A549 (cell line): ENCODE measurements at regions not wholly inside any gene's neighbourhood (a gene's known extent, or its start where the extent isn't known, plus 50 kb on each side); places are given as distances from the start of the nearest gene placed in this dataset.

Experiments used
- ATAC-seq, 2 experiments: fragments of 200-7000 bp in 1 of 2; fragments of >200 bp in 1 of 2; cut with Nextera tagmentation in 1 of 2; cut with Tn5 transposase in 1 of 2; 3 replicates each; pipeline versions ENCODE4 v1.8.0 to v1.9.1; 2018 to 2020; ENCODE audit warnings: mild to moderate bottlenecking in 1 of 2, moderate library complexity in 1 of 2
- CTCF ChIA-PET: fragments of 300-600 bp; sonication (Branson Sonifier 250); formaldehyde crosslinking; extraction: SDS; loops from one replicate; lab custom pipeline; 2021; ENCODE audit warnings: antibody characterized with exemption, inconsistent platforms; lab: Yijun Ruan, JAX
- POLR2A ChIA-PET: fragments of 350-600 bp; formaldehyde crosslinking; extraction: SDS; loops from one replicate; lab custom pipeline; 2021; ENCODE audit warnings: antibody characterized with exemption, inconsistent platforms; lab: Yijun Ruan, JAX
- DNase-seq, 2 experiments: peaks; one replicate each; pipeline versions ENCODE4 v3.0.0 to v3.0.0-alpha.2; 2011 to 2016; ENCODE audit warnings: low read depth in 1 of 2, low spot score in 1 of 2
- FAIRE-seq: peaks from 2 replicates; lab custom pipeline; 2011; peaks lifted over from hg19 to GRCh38; lab: Jason Lieb, UNC
- H3K27ac ChIP-seq, 2 experiments: fragments of >200 bp; sonication (Bioruptor Twin); formaldehyde crosslinking; 3 replicates each; pipeline ENCODE4 v1.5.1; 2016 to 2017
- H3K4me1 ChIP-seq: fragments of >200 bp; sonication (Bioruptor Twin); formaldehyde crosslinking; 3 replicates; pipeline ENCODE4 v1.6.1; 2016
- H3K4me2 ChIP-seq: fragments of >200 bp; sonication (Bioruptor Twin); formaldehyde crosslinking; 3 replicates; pipeline ENCODE4 v1.6.1; 2016
- H3K4me3 ChIP-seq: fragments of >200 bp; sonication (Bioruptor Twin); formaldehyde crosslinking; 3 replicates; pipeline ENCODE4 v1.5.1; 2016
- H3K9me3 ChIP-seq: fragments of >200 bp; sonication (Bioruptor Twin); formaldehyde crosslinking; 3 replicates; pipeline ENCODE4 v1.6.1; 2016
- CBX8 ChIP-seq: fragments of 200-600 bp; sonication (generic); IDR thresholded peaks from 2 replicates; pipeline ENCODE4 v1.6.1; 2016
- CEBPB ChIP-seq, 2 experiments: fragments of >200 bp in 1 of 2; sonication (Bioruptor Twin) in 1 of 2; formaldehyde crosslinking in 1 of 2; IDR thresholded peaks; 2 replicates each; pipeline ENCODE4 v1.6.1; 2012 to 2016
- E2F6 ChIP-seq: IDR thresholded peaks from 2 replicates; pipeline ENCODE4 v1.6.1; 2012; ENCODE audit warnings: low read depth, borderline replicate concordance
- EHF ChIP-seq: fragments of 250-450 bp; sonication (Bioruptor Pico); IDR thresholded peaks from 2 replicates; pipeline ENCODE4 v1.5.0; 2020; ENCODE audit warnings: mild to moderate bottlenecking
- FOSB ChIP-seq: fragments of 250-450 bp; sonication (Bioruptor Pico); IDR thresholded peaks from 2 replicates; pipeline ENCODE4 v1.5.0; 2020; ENCODE audit warnings: mild to moderate bottlenecking, moderate library complexity
- FOXS1 ChIP-seq: fragments of 250-450 bp; sonication (Bioruptor Pico); IDR thresholded peaks from 2 replicates; pipeline ENCODE4 v1.5.0; 2020; ENCODE audit warnings: mild to moderate bottlenecking, moderate library complexity
- HEYL ChIP-seq: fragments of 250-450 bp; sonication (Bioruptor Pico); IDR thresholded peaks from 2 replicates; pipeline ENCODE4 v1.8.0; 2021; ENCODE audit warnings: mild to moderate bottlenecking, moderate library complexity
- HOXA7 ChIP-seq: fragments of 250-450 bp; sonication (Bioruptor Pico); IDR thresholded peaks from 2 replicates; pipeline ENCODE4 v1.5.0; 2020; ENCODE audit warnings: mild to moderate bottlenecking, moderate library complexity
- KDM1A ChIP-seq: fragments of 200-600 bp; sonication (generic); IDR thresholded peaks from 2 replicates; pipeline ENCODE4 v1.6.1; 2016; ENCODE audit warnings: low read depth, mild to moderate bottlenecking
- KDM5A ChIP-seq: fragments of 200-600 bp; sonication (generic); IDR thresholded peaks from 2 replicates; pipeline ENCODE4 v1.6.1; 2016; ENCODE audit warnings: antibody characterized with exemption, mild to moderate bottlenecking
- MAFK ChIP-seq: fragments of 450-650 bp; IDR thresholded peaks from 2 replicates; pipeline ENCODE4 v1.6.1; 2014; ENCODE audit not compliant: partially characterized antibody
- NFE2L2 ChIP-seq: fragments of 150-350 bp; conservative IDR thresholded peaks from 2 replicates; pipeline ENCODE4 v1.6.1; 2014; ENCODE audit warnings: low read length
- PHF8 ChIP-seq: fragments of 200-600 bp; sonication (generic); IDR thresholded peaks from 2 replicates; pipeline ENCODE4 v1.6.1; 2016; ENCODE audit warnings: low read depth, mild to moderate bottlenecking, antibody characterized with exemption, moderate library complexity, borderline replicate concordance
- RARB ChIP-seq: fragments of 250-450 bp; sonication (Bioruptor Pico); IDR thresholded peaks from 2 replicates; pipeline ENCODE4 v1.8.0; 2021; ENCODE audit warnings: mild to moderate bottlenecking, moderate library complexity
- RCOR1 ChIP-seq: fragments of 150-350 bp; IDR thresholded peaks from 2 replicates; pipeline ENCODE4 v1.6.1; 2014; ENCODE audit warnings: antibody characterized with exemption, low read length, low read depth
- REST ChIP-seq: fragments of 200-600 bp; sonication (generic); IDR thresholded peaks from 2 replicates; pipeline ENCODE4 v1.6.1; 2016; ENCODE audit warnings: antibody characterized with exemption, mild to moderate bottlenecking, moderate library complexity
- SREBF2 ChIP-seq: fragments of 450-650 bp; IDR thresholded peaks from 2 replicates; pipeline ENCODE4 v1.6.1; 2014; ENCODE audit warnings: mild to moderate bottlenecking, moderate library complexity
- TFCP2L1 ChIP-seq: fragments of 250-450 bp; sonication (Bioruptor Pico); IDR thresholded peaks from 2 replicates; pipeline ENCODE4 v1.5.0; 2021; ENCODE audit warnings: mild to moderate bottlenecking
- USF2 ChIP-seq: fragments of 450-650 bp; IDR thresholded peaks from 2 replicates; pipeline ENCODE4 v1.6.1; 2014; ENCODE audit warnings: antibody characterized with exemption
- ZFP36 ChIP-seq: fragments of 450-650 bp; IDR thresholded peaks from 2 replicates; pipeline ENCODE4 v1.6.1; 2014; ENCODE audit warnings: borderline replicate concordance; ENCODE audit not compliant: partially characterized antibody
- WGBS: methylation state at CpG from one replicate; pipeline ENCODE4 v1.1.6; 2017; ENCODE audit errors: missing lambda C conversion rate; 5-methylcytosine and 5-hydroxymethylcytosine counted together
- TF ChIP-seq, protein P1 (sequence below): fragments of 150-350 bp; IDR thresholded peaks from 2 replicates; pipeline ENCODE4 v1.6.1; 2014; ENCODE audit warnings: low read depth, mild to moderate bottlenecking, low read length
- TF ChIP-seq, protein P2 (sequence below): fragments of >200 bp; sonication (Bioruptor Twin); formaldehyde crosslinking; IDR thresholded peaks from 2 replicates; pipeline ENCODE4 v1.6.1; 2016

GRCh38 chr21:16800536-16801275 lies 712.1 kb upstream of the CXADR start:
- no peak overlapping the region for H3K27ac ChIP-seq
- H3K9me3 ChIP-seq, result 0 out of 3 replicates have a peak, but pooled peaks cover 3% of the 10 kb centered on the region
- TF ChIP-seq RCOR1 (no peak), E2F6 (no peak), PHF8 (no peak), NFE2L2 (no peak), HOXA7 (CRISPR knock-in tag) (no peak), ZFP36 (no peak), FOSB (CRISPR knock-in tag) (no peak), KDM1A (no peak), MAFK (no peak), SREBF2 (no peak)
- TF ChIP-seq, protein P1, sequence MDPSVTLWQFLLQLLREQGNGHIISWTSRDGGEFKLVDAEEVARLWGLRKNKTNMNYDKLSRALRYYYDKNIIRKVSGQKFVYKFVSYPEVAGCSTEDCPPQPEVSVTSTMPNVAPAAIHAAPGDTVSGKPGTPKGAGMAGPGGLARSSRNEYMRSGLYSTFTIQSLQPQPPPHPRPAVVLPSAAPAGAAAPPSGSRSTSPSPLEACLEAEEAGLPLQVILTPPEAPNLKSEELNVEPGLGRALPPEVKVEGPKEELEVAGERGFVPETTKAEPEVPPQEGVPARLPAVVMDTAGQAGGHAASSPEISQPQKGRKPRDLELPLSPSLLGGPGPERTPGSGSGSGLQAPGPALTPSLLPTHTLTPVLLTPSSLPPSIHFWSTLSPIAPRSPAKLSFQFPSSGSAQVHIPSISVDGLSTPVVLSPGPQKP, result no peak
- TF ChIP-seq, protein P2, sequence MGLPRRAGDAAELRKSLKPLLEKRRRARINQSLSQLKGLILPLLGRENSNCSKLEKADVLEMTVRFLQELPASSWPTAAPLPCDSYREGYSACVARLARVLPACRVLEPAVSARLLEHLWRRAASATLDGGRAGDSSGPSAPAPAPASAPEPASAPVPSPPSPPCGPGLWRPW, result no peak
- TF ChIP-seq, all 56 proteins: peak for 0
- ATAC-seq (no peak), DNase-seq (no peak), FAIRE-seq (no peak)
- H3K4me1 ChIP-seq, result peaks cover 2% of the 10 kb centered on the region; the same call in 2 of the 3 replicates
- CTCF ChIA-PET, result no interaction called here
- POLR2A ChIA-PET, result no interaction called here
- no peak overlapping the region for H3K4me2 ChIP-seq
- 77% methylated on average over 3 of the region's 3 CpGs for WGBS
- H3K4me3 ChIP-seq, result no peak overlapping the region

DNA sequence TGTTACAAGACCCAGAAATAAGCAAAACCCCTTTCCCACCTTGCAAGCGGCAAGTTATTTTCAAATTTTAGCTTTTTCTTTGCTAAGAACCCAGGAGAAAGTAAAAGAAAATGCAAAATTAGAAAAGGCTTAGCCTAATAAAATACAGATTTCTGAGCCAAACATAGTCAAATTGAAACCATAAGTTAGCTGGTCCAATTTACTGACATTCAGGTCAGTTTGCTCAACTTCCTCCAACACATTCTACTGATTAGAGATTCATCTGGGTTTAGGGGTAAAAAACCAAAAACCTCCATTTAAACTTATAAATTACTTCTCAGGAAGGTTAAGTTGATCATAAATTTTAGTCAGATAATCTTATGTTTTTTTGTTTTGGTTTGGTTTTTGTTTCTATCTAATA lies 701.8 kb upstream of the CXADR start:
- Histone ChIP-seq H3K9me3 (no peaks in the 10 kb centered on the region), H3K4me1 (no peaks in the 10 kb centered on the region), H3K4me3 (no peak overlapping the region), H3K4me2 (no peak overlapping the region), H3K27ac (no peak overlapping the region)
- DNase-seq (no peak), ATAC-seq (no peak), FAIRE-seq (no peak)
- ChIA-PET POLR2A (no interaction called here), CTCF (no interaction called here)
- no peak for TF ChIP-seq REST
- no peak for TF ChIP-seq HEYL (CRISPR knock-in tag)
- TF ChIP-seq CBX8, result no peak
- TF ChIP-seq USF2, result no peak
- TF ChIP-seq KDM5A, result no peak
- no peak for TF ChIP-seq MAFK
- TF ChIP-seq EHF, result no peak
- TF ChIP-seq RARB (CRISPR knock-in tag), result no peak
- no peak for TF ChIP-seq FOXS1 (CRISPR knock-in tag)
- no peak for TF ChIP-seq E2F6
- no peak for TF ChIP-seq CEBPB (IDR thresholded peaks at IDR 0.05)
- TF ChIP-seq TFCP2L1 (CRISPR knock-in tag), result no peak
- no peak for TF ChIP-seq KDM1A
- no peak for TF ChIP-seq SREBF2
- 85% methylated on average over 1 of the region's 1 CpG for WGBS
